ENCODE measurements at regions not wholly inside any gene's neighbourhood (a gene's known extent, or its start where the extent isn't known, plus 50 kb on each side); places are given as distances from the start of the nearest gene placed in this dataset.

- H3K4me1 Mint-ChIP-seq, result no peaks in the 10 kb centered on the region
- intact Hi-C loops (cut with micrococcal nuclease), result no loop called here
- Histone ChIP-seq H3K79me2 (ENCODE audit: insufficient read depth, low read length) (no peaks in the 10 kb centered on the region), H4K20me1 (ENCODE audit: insufficient read depth, low read length) (no peaks in the 10 kb centered on the region), H3K4me2 (replicated peaks; ENCODE audit: extremely low read depth, low read length, poor library complexity, severe bottlenecking) (no peak overlapping the region), H3K36me3 (replicated peaks in 1 of 2; ENCODE audit: control insufficient read depth in 1 of 2, insufficient read depth in 2 of 2, low read length in 2 of 2) (no peaks in the 10 kb centered on the region), H3K27me3 (ENCODE audit: control insufficient read depth in 2 of 2, insufficient read depth in 2 of 2, low read length in 2 of 2) (no peaks in the 10 kb centered on the region), H3K9ac (ENCODE audit: insufficient read depth, low read length, poor library complexity, severe bottlenecking) (no peak overlapping the region), H3K9me3 (replicated peaks in 1 of 2; ENCODE audit: control insufficient read depth in 1 of 2, insufficient read depth in 1 of 2, low read length in 2 of 2) (no peaks in the 10 kb centered on the region), H3K4me1 (ENCODE audit: control insufficient read depth in 1 of 2, insufficient read depth in 2 of 2, low read length in 2 of 2) (no peaks in the 10 kb centered on the region), H3K27ac (ENCODE audit: low read depth in 1 of 2, low read length in 2 of 2) (no peak overlapping the region), H3K4me3 (replicated peaks in 1 of 3; ENCODE audit: low read depth in 2 of 3, low read length in 3 of 3) (no peak overlapping the region), H2AFZ (ENCODE audit: insufficient read depth, low read depth, low read length, poor library complexity, severe bottlenecking) (no peak overlapping the region)
- no peaks in the 10 kb centered on the region for H3K36me3 Mint-ChIP-seq
- no peak for TF ChIP-seq CTCF (IDR thresholded peaks at IDR 0.05)
- no CpG with 5 or more reads among the region's 1 CpG for WGBS (ENCODE audit: insufficient coverage)
- H3K27ac Mint-ChIP-seq, result no peak overlapping the region
- no peak for DNase-seq
- H3K9me3 Mint-ChIP-seq, result peaks cover 0 to 5% (median 0%) of the 10 kb centered on the region in 7 donors
- H3K4me3 Mint-ChIP-seq, result no peak overlapping the region
- peaks cover 0 to 1% (median 0%) of the 10 kb centered on the region in 3 donors for H3K27me3 Mint-ChIP-seq (ENCODE audit: low read depth in 3 of 3)
These were observed 273.9 kb downstream of the ARAP2 start for GRCh38 chr4:35970366-35970960.

- Histone ChIP-seq H3K36me3 (replicated peaks in 1 of 2; ENCODE audit: control insufficient read depth in 1 of 2, insufficient read depth in 2 of 2, low read length in 2 of 2) (no peaks in the 10 kb centered on the region), H3K4me3 (replicated peaks in 1 of 3; ENCODE audit: low read depth in 2 of 3, low read length in 3 of 3) (no peak overlapping the region), H3K27me3 (ENCODE audit: control insufficient read depth in 2 of 2, insufficient read depth in 2 of 2, low read length in 2 of 2) (no peaks in the 10 kb centered on the region), H3K4me1 (ENCODE audit: control insufficient read depth in 1 of 2, insufficient read depth in 2 of 2, low read length in 2 of 2) (no peaks in the 10 kb centered on the region), H3K79me2 (ENCODE audit: insufficient read depth, low read length) (no peaks in the 10 kb centered on the region), H3K9ac (ENCODE audit: insufficient read depth, low read length, poor library complexity, severe bottlenecking) (no peak overlapping the region), H4K20me1 (ENCODE audit: insufficient read depth, low read length) (no peaks in the 10 kb centered on the region), H3K9me3 (replicated peaks in 1 of 2; ENCODE audit: control insufficient read depth in 1 of 2, insufficient read depth in 1 of 2, low read length in 2 of 2) (no peaks in the 10 kb centered on the region), H3K4me2 (replicated peaks; ENCODE audit: extremely low read depth, low read length, poor library complexity, severe bottlenecking) (no peak overlapping the region), H2AFZ (ENCODE audit: insufficient read depth, low read depth, low read length, poor library complexity, severe bottlenecking) (no peak overlapping the region), H3K27ac (ENCODE audit: low read depth in 1 of 2, low read length in 2 of 2) (no peak overlapping the region)
- H3K9me3 Mint-ChIP-seq, result peaks cover 0 to 6% (median 2%) of the 10 kb centered on the region in 7 donors
- no CpG with 5 or more reads among the region's 4 CpGs for WGBS (ENCODE audit: insufficient coverage)
- intact Hi-C loops (cut with micrococcal nuclease), result no loop called here
- no peak overlapping the region for H3K27ac Mint-ChIP-seq
- DNase-seq, result no peak
- no peak overlapping the region for H3K4me3 Mint-ChIP-seq
- TF ChIP-seq CTCF (IDR thresholded peaks at IDR 0.05), result no peak
- no peaks in the 10 kb centered on the region for H3K36me3 Mint-ChIP-seq
- peaks cover 0 to 1% (median 0%) of the 10 kb centered on the region in 3 donors for H3K27me3 Mint-ChIP-seq (ENCODE audit: low read depth in 3 of 3)
- H3K4me1 Mint-ChIP-seq, result no peaks in the 10 kb centered on the region
These were observed 271.5 kb downstream of the ARAP2 start for GRCh38 chr4:35972814-35973213.
